ENCODE measurements at regions not wholly inside any gene's neighbourhood (a gene's known extent, or its start where the extent isn't known, plus 50 kb on each side); places are given as distances from the start of the nearest gene placed in this dataset.

DNA sequence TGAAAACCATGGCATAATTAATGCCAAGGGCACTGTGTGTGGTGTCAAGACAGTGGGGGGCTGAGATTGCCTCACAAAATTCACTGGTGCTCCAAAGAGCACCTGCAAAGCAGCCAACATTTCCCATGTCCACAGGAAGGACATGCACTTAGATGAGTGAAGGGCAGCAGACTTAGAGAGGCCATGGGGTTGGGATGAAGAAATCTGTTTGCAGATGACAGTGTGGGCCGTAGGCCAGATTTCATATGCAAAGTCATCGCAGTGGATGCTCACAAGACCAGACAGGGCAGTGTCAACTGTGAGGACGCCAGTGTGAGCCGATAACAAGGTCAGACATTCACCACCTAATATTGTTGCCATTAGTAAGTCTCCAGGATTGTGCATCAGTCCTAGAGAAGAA, 773.4 kb downstream of the EFNB2 start:
- Mint-ChIP-seq H3K4me3 (no peak overlapping the region), H3K36me3 (no peaks in the 10 kb centered on the region), H3K9me3 (peaks cover 0 to 1% of the 10 kb centered on the region in 2 donors)

DNA sequence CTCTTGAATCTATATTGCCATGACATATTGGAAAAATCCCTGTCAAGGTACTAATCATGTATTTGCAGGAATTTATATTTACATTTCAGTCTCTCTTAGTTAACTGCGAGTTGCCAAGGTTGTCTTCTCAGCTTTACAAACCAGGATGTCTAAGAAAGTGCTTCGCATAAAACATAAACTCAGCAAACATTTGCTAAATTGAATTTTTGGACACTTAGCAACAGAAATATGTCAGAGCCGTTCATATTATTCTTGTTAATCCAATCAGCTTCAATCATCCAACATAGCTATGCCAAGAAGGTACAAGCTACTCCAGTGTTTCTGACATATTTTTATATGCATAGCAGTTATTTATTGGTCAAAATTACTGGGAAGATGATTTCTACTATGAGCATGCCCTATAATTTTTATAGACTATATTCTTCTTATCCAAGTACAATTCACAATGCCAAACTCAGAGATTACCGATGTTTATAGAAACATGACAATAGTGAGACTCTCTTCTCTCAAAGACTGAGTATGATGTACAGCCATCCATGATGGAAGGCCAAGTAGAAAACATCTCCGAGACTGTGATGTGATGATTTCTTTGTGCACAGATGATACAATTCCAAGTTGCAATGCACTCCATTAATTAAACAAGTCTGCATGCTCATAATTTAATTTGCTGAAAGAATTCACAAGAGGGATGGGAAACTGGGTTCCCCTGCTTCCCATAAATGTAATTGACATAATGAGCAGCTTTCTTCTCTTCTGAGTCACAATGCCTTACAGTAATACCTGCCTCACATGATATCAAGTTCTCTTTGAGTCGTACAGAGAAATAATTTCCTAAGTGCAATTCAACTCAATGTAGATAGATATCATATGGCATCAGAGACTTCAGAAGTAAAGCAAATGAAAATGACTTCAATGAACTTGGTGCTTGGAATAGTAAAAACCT, 776.3 kb downstream of the EFNB2 start:
- DNase-seq = no peak
- ATAC-seq (replicated peaks) = no peak
- peaks cover 0 to 1% of the 10 kb centered on the region in 2 donors for H3K9me3 Mint-ChIP-seq
- no peaks in the 10 kb centered on the region for H3K27me3 Mint-ChIP-seq
- H3K36me3 Mint-ChIP-seq = no peaks in the 10 kb centered on the region
- H3K4me3 Mint-ChIP-seq = no peak overlapping the region
- no peaks in the 10 kb centered on the region for H3K4me1 Mint-ChIP-seq
- no peak overlapping the region for H3K27ac Mint-ChIP-seq

More for the DNA sequence above, 773.4 kb downstream of the EFNB2 start:
- H3K27me3 Mint-ChIP-seq = no peaks in the 10 kb centered on the region
- ATAC-seq (replicated peaks) = no peak
- no peaks in the 10 kb centered on the region for H3K4me1 Mint-ChIP-seq
- H3K27ac Mint-ChIP-seq = no peak overlapping the region
- DNase-seq = no peak

DNA sequence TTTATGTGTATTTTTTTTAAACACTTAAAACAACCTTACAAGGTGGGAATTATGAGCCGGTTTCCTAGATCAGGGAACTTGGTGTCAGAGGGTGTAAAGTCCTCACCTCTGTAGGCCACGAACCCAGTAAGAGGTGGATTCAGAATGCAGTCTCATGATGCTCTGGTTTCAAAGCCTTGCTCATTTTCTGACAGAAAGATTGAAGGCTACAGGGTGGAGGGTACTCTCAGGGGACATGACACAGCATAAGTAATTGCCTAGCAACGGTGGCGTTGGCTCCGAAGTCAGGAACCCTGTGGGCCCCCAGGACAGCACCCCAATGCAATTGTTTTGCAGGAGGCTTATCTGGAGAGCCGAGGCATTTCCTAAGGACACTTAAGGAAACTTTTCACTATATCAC, 794.7 kb downstream of the EFNB2 start:
- no peak overlapping the region for H3K4me3 Mint-ChIP-seq
- H3K27ac Mint-ChIP-seq = no peak overlapping the region
- no peak for DNase-seq
- H3K36me3 Mint-ChIP-seq = no peaks in the 10 kb centered on the region
- no peaks in the 10 kb centered on the region for H3K27me3 Mint-ChIP-seq
- H3K9me3 Mint-ChIP-seq = peaks cover 2 to 6% of the 10 kb centered on the region in 2 donors
- ATAC-seq (replicated peaks) = no peak
- no peaks in the 10 kb centered on the region for H3K4me1 Mint-ChIP-seq

DNA sequence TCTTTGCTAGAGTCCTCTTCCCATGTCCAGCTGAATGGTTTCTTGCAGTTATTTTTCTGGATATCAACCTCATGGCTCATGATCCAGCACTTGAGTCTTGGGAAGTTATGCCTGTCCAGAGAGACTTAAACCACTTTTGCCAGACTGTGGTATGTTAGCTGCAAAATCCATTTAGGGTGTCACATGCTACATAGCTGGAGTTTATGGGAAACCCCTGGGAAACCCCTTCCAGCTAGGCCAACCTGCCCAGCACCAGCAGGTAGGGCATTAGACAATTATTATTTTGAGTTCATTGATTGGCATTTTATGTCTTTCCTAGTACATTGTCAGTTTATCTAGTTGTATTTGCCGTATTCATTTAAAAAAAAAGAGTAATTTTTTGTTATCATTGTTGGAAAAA, 797.8 kb downstream of the EFNB2 start:
- H3K27me3 Mint-ChIP-seq = no peaks in the 10 kb centered on the region
- H3K9me3 Mint-ChIP-seq = peaks cover 0 to 2% of the 10 kb centered on the region in 2 donors
- H3K4me1 Mint-ChIP-seq = no peaks in the 10 kb centered on the region
- H3K4me3 Mint-ChIP-seq = no peak overlapping the region
- no peak for DNase-seq
- H3K36me3 Mint-ChIP-seq = no peaks in the 10 kb centered on the region
- no peak for ATAC-seq (replicated peaks)
- H3K27ac Mint-ChIP-seq = no peak overlapping the region

DNA sequence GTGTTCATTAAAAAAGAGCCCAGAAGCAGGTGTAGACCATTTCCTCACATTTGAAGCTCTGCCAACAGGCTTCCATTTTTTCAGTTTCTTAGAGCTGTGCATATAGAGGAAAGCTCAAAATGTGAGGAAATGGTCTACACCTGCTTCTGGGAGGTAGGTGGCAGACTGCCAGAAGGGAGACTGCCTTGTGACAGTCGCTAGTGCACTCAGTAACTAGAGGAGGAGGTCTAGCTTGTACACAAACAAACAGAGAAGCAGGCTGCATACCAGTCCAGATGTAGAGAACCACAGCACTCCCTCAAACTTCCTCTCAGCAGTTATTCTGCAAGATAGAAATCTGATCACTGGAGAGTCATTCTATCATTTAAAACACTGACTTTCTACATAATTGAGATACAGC, 800.2 kb downstream of the EFNB2 start:
- no peaks in the 10 kb centered on the region for H3K36me3 Mint-ChIP-seq
- no peaks in the 10 kb centered on the region for H3K4me1 Mint-ChIP-seq
- H3K4me3 Mint-ChIP-seq = no peak overlapping the region
- H3K9me3 Mint-ChIP-seq = peaks cover 0 to 2% of the 10 kb centered on the region in 2 donors
- no peaks in the 10 kb centered on the region for H3K27me3 Mint-ChIP-seq
- no peak for ATAC-seq (replicated peaks)
- no peak for DNase-seq
- H3K27ac Mint-ChIP-seq = no peak overlapping the region

DNA sequence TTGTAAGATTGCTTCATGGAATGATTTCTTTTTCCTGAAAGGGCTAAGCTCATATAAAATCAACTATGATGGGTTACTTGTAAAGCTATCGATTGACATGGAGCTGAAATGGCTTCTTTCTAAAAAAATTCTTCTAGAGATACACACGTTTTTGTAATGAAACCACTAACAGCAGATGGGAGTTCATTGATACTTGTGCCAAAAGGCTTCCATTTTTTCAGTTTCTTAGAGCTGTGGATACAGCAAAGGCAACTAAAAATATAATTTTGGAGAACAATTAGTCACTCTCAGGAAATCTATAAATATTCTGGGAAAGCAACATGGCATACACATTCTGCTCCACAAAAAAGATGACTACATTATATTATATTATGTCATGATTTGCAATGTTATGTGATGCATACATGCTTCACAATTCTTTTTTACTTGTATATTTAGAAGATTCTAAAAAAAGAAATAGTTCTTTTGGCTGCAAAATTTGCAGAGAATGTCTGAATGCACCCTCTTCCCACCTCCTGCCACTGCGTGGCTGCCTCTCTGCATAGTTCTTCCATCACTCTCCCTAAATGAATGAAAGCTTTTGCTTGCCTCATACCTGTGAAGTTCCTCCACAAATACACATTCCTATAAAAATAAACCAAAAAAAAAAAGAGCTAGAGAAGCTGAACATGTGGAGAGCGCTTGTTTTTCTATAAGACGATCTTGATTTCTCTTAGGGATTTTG, 802.5 kb downstream of the EFNB2 start:
- Mint-ChIP-seq H3K27ac (no peak overlapping the region), H3K9me3 (peaks cover 0 to 2% of the 10 kb centered on the region in 2 donors), H3K4me1 (no peaks in the 10 kb centered on the region), H3K4me3 (no peak overlapping the region), H3K27me3 (no peaks in the 10 kb centered on the region), H3K36me3 (no peaks in the 10 kb centered on the region)
- ATAC-seq (replicated peaks) (no peak), DNase-seq (no peak)

DNA sequence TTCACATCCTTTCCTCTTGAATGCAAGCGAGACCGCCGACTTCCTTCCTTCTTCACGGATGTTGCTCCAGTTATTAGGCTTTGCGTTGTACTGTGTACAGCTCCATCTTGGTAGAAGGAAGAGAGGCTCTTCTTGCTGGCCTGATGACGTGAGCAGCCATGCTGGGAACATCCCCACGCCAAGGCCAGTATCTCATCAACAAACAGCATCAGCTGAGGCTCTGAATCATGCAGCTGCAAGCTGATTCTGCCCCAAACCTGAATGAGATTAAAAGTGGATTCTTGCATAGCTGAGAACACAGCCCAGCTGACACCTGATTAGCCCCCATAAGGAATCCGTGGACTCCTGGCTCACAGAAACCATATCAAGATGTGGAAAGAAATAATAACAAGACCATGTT, 809.6 kb downstream of the EFNB2 start:
- ATAC-seq (replicated peaks) (no peak), DNase-seq (no peak)
- H3K36me3 Mint-ChIP-seq = no peaks in the 10 kb centered on the region
- no peak overlapping the region for H3K27ac Mint-ChIP-seq
- H3K4me1 Mint-ChIP-seq = no peaks in the 10 kb centered on the region
- no peaks in the 10 kb centered on the region for H3K27me3 Mint-ChIP-seq
- H3K4me3 Mint-ChIP-seq = no peak overlapping the region
- no peaks in the 10 kb centered on the region for H3K9me3 Mint-ChIP-seq

DNA sequence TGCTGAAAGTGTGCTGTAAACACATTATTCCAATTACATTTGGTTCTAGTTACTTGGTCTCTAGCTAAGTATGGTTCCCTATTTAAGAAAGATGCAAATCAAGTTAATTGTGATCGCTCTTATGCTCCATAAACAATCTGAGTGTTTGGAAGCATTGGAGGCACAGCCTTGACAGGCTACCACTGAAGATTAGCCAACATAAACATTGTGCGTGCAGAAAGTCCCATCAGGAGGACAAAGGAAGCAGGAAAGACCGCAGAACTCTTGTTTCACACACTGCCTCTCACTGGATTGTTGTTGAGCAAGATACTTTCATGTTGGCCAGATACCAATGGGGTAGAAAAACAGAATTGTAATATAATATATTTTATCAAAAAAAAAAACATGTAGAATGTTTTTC, 814.4 kb downstream of the EFNB2 start:
- H3K36me3 Mint-ChIP-seq = no peaks in the 10 kb centered on the region
- DNase-seq (no peak), ATAC-seq (replicated peaks) (no peak)
- no peaks in the 10 kb centered on the region for H3K9me3 Mint-ChIP-seq
- no peak overlapping the region for H3K27ac Mint-ChIP-seq
- H3K4me3 Mint-ChIP-seq = no peak overlapping the region
- H3K4me1 Mint-ChIP-seq = no peaks in the 10 kb centered on the region
- no peaks in the 10 kb centered on the region for H3K27me3 Mint-ChIP-seq

DNA sequence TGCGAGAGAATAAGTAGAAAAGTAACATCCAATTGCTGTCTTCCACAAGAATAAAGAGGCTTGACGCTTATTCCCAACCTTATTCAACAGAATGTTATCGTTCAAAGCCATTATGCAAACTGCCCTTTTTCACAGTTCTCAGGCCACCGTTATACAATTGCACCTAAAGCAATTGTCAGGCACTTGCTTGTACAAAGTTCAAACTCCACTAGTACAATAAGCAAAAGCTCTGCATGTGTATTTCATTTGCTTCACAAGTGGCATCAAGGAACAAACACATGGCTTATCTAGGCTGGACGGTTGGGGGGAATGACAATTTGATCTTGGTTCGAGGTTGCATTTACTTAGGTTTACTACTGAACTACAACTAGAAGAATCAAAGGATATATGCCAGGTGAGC, 815.6 kb downstream of the EFNB2 start:
- Mint-ChIP-seq H3K4me1 (no peaks in the 10 kb centered on the region), H3K4me3 (no peak overlapping the region), H3K27ac (no peak overlapping the region), H3K9me3 (no peaks in the 10 kb centered on the region), H3K36me3 (no peaks in the 10 kb centered on the region), H3K27me3 (no peaks in the 10 kb centered on the region)
- no peak for ATAC-seq (replicated peaks)
- DNase-seq = no peak

DNA sequence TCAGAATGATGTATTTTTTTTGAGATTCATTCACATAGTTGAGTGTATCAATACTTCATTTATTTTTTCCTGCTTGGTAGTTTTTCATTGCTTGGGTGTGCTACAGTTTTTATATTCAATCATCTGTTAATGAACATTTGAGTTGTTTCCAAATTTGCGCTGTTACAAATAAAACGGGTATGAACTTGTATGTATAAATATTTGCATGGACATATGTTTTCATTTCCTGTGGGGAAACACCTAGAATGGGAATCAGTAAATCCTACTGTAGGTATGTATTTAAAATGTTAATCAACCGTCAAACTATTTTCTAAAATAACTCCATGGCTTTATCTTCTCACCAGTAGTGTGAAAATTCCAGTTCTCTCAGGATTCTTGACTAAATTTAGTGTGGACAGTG, 826.3 kb downstream of the EFNB2 start:
- no peak for DNase-seq
- Mint-ChIP-seq H3K9me3 (peaks cover 0 to 5% of the 10 kb centered on the region in 2 donors), H3K36me3 (no peaks in the 10 kb centered on the region), H3K4me1 (no peaks in the 10 kb centered on the region), H3K27me3 (no peaks in the 10 kb centered on the region), H3K4me3 (no peak overlapping the region), H3K27ac (no peak overlapping the region)
- no peak for ATAC-seq (replicated peaks)

DNA sequence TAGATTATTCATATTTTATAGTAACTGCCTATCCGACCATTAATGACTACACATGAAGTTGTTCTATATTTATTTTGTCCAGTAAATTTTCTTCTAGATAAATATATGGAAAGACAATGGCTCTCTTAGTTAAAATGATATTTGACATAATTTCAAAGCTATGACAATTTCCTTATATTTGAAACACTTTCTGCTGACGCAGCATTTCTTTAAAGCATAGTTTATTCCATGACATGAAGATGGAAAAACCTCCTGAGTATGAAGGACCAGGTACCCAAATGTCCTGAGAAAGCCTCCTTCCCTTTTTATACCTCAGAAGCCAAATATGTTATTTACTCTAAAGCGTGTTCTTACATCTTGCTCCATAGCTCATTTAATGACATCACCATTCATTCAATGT, 831.6 kb downstream of the EFNB2 start:
- DNase-seq = no peak

DNA sequence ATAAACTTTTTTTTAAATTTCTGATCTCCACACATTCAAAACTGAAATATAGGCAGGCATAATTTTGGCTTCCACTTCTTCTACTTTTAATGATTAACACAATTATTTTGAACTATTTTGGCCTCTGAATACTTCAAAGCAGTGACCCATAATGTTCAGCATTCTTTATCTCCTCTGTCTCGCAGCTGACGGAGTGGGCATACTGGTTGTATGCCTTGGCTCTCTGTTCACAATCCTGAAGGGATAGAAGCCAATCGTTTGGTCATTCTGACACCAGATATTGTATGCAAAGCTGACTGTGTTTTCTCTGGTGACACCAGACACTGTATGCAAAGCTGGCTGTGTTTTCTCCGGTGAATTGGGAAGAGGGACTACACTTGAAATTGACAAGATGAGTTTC, 833.0 kb downstream of the EFNB2 start:
- ATAC-seq (replicated peaks) (no peak), DNase-seq (no peak)
- Mint-ChIP-seq H3K9me3 (peaks cover 0 to 2% of the 10 kb centered on the region in 2 donors), H3K4me3 (no peak overlapping the region), H3K36me3 (no peaks in the 10 kb centered on the region), H3K4me1 (no peaks in the 10 kb centered on the region), H3K27ac (no peak overlapping the region), H3K27me3 (no peaks in the 10 kb centered on the region)

More for the DNA sequence above, 831.6 kb downstream of the EFNB2 start:
- no peaks in the 10 kb centered on the region for H3K4me1 Mint-ChIP-seq
- no peak overlapping the region for H3K27ac Mint-ChIP-seq
- no peaks in the 10 kb centered on the region for H3K27me3 Mint-ChIP-seq
- H3K9me3 Mint-ChIP-seq = peaks cover 0 to 5% of the 10 kb centered on the region in 2 donors
- no peak for ATAC-seq (replicated peaks)
- no peak overlapping the region for H3K4me3 Mint-ChIP-seq
- H3K36me3 Mint-ChIP-seq = no peaks in the 10 kb centered on the region

DNA sequence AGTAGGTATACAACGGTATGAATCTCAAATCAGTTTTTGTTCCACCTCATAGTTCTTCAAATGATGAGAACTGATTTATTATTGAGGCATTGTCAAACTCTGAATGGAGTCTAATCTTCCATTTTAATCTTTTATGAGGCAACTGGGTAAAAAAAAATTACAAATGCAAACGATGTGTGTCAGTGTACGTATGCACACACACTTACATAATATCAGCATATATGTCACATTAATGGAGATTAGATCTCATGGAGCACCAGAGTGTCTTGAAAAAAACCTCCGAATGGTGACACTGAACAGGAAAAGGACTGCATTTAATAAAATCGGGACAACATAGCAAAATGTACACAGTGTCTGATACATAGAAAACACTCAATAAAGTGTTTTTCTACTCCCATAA, 842.7 kb downstream of the EFNB2 start:
- Mint-ChIP-seq H3K27me3 (no peaks in the 10 kb centered on the region), H3K4me3 (no peak overlapping the region), H3K36me3 (no peaks in the 10 kb centered on the region), H3K9me3 (peaks cover 0 to 11% of the 10 kb centered on the region in 2 donors), H3K27ac (no peak overlapping the region), H3K4me1 (no peaks in the 10 kb centered on the region)
- no peak for ATAC-seq (replicated peaks)
- DNase-seq = no peak

DNA sequence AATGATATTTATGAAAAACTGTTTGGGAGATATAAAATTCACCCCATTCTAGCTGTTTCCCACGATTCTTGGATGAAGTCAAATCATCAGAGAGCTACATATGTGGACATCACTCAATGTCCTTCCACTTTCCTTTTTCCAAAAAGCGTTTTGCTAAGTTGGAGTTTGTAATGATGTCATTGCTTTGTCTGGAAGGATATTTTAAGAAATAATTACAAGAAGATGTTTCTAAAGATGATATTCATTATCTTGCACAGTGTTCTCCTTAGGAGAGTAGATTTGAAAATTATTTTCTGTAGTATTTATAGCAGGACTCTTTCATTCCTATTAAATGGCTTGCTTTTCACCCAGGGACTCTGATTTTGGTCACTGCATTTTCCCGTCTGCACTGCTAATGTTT, 851.2 kb downstream of the EFNB2 start:
- Mint-ChIP-seq H3K9me3 (peaks cover 0 to 6% of the 10 kb centered on the region in 2 donors), H3K4me1 (no peaks in the 10 kb centered on the region), H3K27ac (no peak overlapping the region), H3K27me3 (no peaks in the 10 kb centered on the region), H3K4me3 (no peak overlapping the region), H3K36me3 (no peaks in the 10 kb centered on the region)
- DNase-seq (no peak), ATAC-seq (replicated peaks) (no peak)

DNA sequence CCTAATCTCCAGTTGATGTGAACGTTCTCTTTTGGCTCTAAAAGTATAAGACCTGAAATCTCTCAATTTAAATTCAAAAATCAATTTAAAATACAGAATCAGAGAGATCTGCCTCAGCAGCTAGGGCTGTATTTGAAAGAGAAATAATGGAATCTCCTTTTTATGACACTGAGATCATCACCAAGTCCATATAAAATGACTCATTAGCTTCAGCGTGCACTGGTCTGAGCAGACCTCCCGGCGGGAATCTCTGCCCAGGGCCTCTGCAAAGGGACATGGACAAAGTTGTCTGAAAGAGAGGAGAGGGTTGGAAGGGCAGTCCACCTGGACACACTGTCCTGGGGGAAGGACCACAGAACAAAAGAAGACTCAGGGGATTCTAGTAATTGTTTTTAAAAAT, 855.6 kb downstream of the EFNB2 start:
- DNase-seq = no peak
- Mint-ChIP-seq H3K27ac (no peak overlapping the region), H3K4me3 (no peak overlapping the region), H3K36me3 (no peaks in the 10 kb centered on the region), H3K4me1 (no peaks in the 10 kb centered on the region), H3K27me3 (no peaks in the 10 kb centered on the region), H3K9me3 (peaks cover 0 to 4% of the 10 kb centered on the region in 2 donors)
- ATAC-seq (replicated peaks) = no peak
